ENCODE measurements at regions not wholly inside any gene's neighbourhood (a gene's known extent, or its start where the extent isn't known, plus 50 kb on each side); places are given as distances from the start of the nearest gene placed in this dataset.
"Not testable (repeated sequence)": the region's sequence is repeated elsewhere in the genome, so short reads cannot be mapped to it uniquely, and the experiment has no call there.

- no peak for DNase-seq
These were observed 110.4 kb upstream of the KLHL1 start for GRCh38 chr13:70218618-70219017.

- not testable (repeated sequence) for DNase-seq
These were observed 100.7 kb upstream of the KLHL1 start for GRCh38 chr13:70208968-70209367.

GRCh38 chr13:70206671-70207070 is 98.4 kb upstream of the KLHL1 start:
- no peak for DNase-seq

DNA sequence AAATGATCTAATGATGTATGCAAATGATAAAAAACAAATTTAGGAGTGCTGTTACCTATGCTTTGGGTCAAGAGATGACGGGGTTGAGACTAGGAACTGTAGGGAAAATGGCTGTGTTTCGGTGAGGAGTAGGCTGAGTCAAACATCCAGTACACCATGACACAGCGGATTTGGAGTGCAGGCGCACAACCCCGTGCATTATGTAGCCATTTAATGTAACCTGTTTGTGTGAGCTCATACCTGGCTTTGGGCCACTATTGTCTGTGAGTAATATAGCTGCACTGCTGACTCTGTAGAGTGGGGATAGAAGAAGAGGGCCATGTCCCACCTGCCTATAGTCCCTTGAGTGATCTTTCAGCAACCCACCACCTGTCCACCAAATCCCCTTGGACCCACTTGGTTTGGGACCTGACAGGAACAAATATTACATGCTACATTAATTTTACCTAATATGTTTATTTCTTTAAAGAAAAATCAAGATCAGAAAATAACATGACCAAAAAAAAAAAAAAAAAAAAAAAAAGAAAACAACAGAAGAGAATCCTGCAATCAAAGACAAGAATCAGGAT is 95.5 kb upstream of the KLHL1 start:
- DNase-seq, result no peak

DNA sequence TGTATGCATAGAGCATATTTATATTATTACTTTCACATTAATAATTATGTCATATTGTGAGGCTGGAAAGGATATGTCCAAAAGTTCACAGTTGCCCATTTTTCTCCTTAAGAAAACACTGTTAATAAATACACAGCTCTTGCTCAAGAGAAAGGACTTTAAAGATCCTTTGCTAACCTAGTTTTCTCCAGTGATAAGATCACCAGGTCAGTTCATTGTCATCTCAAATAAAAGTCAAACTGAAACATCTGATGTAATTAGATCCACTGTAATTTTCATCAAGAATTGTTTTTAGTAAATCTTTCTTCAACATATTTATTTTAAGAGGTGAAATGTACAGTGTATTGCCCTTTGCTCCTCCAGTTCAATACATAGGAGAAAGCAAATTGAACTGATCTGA is 82.8 kb upstream of the KLHL1 start:
- no peak for DNase-seq

- no peak for DNase-seq
These were observed 81.7 kb upstream of the KLHL1 start for GRCh38 chr13:70189981-70190380.

GRCh38 chr13:70188567-70188966 is 80.3 kb upstream of the KLHL1 start:
- DNase-seq, result no peak

DNA sequence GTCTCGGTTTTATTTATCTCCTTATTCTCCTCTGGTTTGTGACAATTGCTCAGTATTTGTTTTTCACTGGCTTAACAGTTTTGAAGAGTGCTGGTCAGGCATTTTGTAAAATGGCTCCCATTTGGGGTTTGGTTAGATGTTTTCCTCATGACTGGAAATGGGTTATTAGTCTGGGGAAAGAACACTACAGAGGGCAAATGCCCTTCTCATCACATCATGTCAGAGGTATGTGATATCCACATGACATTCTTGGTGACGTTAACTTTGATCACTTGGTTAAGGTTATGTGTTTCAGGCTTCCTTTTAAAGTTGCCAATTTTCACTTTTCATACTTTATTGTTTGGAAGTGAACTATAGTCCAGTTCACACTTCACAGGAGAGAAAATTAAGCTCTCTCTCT is 74.8 kb upstream of the KLHL1 start:
- DNase-seq, result no peak

Data from activated naive CD4-positive, alpha-beta T cell (primary cell).